H9 (cell line): ENCODE measurements at regions not wholly inside any gene's neighbourhood (a gene's known extent, or its start where the extent isn't known, plus 50 kb on each side); places are given as distances from the start of the nearest gene placed in this dataset.

Experiments used
- DNase-seq: peaks from one replicate; pipeline ENCODE4 v3.0.0-alpha.2; 2017
- H2AFZ ChIP-seq: one replicate; pipeline ENCODE4 v1.6.1; 2013; ENCODE audit warnings: mild to moderate bottlenecking, low read length, control low read depth, moderate library complexity
- H2AK5ac ChIP-seq: 2 replicates; pipeline ENCODE4 v1.6.1; 2013; ENCODE audit warnings: low read length, control low read depth, mixed read lengths; ENCODE audit not compliant: insufficient read length
- H2BK120ac ChIP-seq: one replicate; pipeline ENCODE4 v1.6.1; 2013; ENCODE audit warnings: low read depth, mild to moderate bottlenecking, low read length, control low read depth, inconsistent platforms; ENCODE audit not compliant: poor library complexity, severe bottlenecking
- H2BK12ac ChIP-seq: 2 replicates; pipeline ENCODE4 v1.6.1; 2013; ENCODE audit warnings: low read length, control low read depth, mixed read lengths, low read depth; ENCODE audit not compliant: insufficient read length
- H2BK15ac ChIP-seq: 2 replicates; pipeline ENCODE4 v1.6.1; 2013; ENCODE audit warnings: low read depth, low read length, control low read depth
- H2BK20ac ChIP-seq: one replicate; pipeline ENCODE4 v1.6.1; 2013; ENCODE audit warnings: low read depth, mild to moderate bottlenecking, low read length, control low read depth, inconsistent platforms; ENCODE audit not compliant: poor library complexity, severe bottlenecking
- H2BK5ac ChIP-seq: 2 replicates; pipeline ENCODE4 v1.6.1; 2013; ENCODE audit warnings: low read length, control low read depth, mixed read lengths; ENCODE audit not compliant: insufficient read length
- H3K14ac ChIP-seq: 2 replicates; pipeline ENCODE4 v1.6.1; 2013; ENCODE audit warnings: low read length, control low read depth; ENCODE audit not compliant: insufficient read depth
- H3K18ac ChIP-seq: 2 replicates; pipeline ENCODE4 v1.6.1; 2013; ENCODE audit warnings: low read depth, mild to moderate bottlenecking, mixed read lengths, low read length, control low read depth; ENCODE audit not compliant: insufficient read length
- H3K23ac ChIP-seq: 2 replicates; pipeline ENCODE4 v1.6.1; 2013; ENCODE audit warnings: low read length, control low read depth, mixed read lengths, low read depth; ENCODE audit not compliant: insufficient read length
- H3K23me2 ChIP-seq: 2 replicates; pipeline ENCODE4 v1.6.1; 2013; ENCODE audit warnings: low read depth, mild to moderate bottlenecking, mixed read lengths, low read length, control low read depth; ENCODE audit not compliant: insufficient read length, poor library complexity, severe bottlenecking
- H3K27ac ChIP-seq: 2 replicates; pipeline ENCODE4 v1.5.1; 2013; ENCODE audit warnings: low read length, control low read depth, mixed read lengths, low read depth; ENCODE audit not compliant: insufficient read length
- H3K27me3 ChIP-seq: 2 replicates; pipeline ENCODE4 v1.6.1; 2013; ENCODE audit warnings: low read length, control low read depth, inconsistent platforms; ENCODE audit not compliant: insufficient read depth
- H3K4ac ChIP-seq: 2 replicates; pipeline ENCODE4 v1.6.1; 2013; ENCODE audit warnings: low read depth, mild to moderate bottlenecking, control low read depth, inconsistent platforms, low read length, moderate library complexity
- H3K4me1 ChIP-seq: 2 replicates; pipeline ENCODE4 v1.6.1; 2013; ENCODE audit warnings: low read length, control low read depth, inconsistent platforms; ENCODE audit not compliant: insufficient read depth
- H3K4me2 ChIP-seq: 2 replicates; pipeline ENCODE4 v1.6.1; 2013; ENCODE audit warnings: low read length, control low read depth, mixed read lengths; ENCODE audit not compliant: insufficient read length, insufficient read depth
- H3K56ac ChIP-seq: 2 replicates; pipeline ENCODE4 v1.6.1; 2013; ENCODE audit warnings: low read depth, mild to moderate bottlenecking, mixed read lengths, low read length, control low read depth; ENCODE audit not compliant: insufficient read length
- H3K79me1 ChIP-seq: 2 replicates; pipeline ENCODE4 v1.6.1; 2013; ENCODE audit warnings: low read depth, mild to moderate bottlenecking, moderate library complexity, low read length, control low read depth, inconsistent platforms; ENCODE audit not compliant: insufficient read depth, poor library complexity, severe bottlenecking
- H3K79me2 ChIP-seq: 2 replicates; pipeline ENCODE4 v1.6.1; 2013; ENCODE audit warnings: low read length, control low read depth, inconsistent platforms; ENCODE audit not compliant: insufficient read depth
- H3K9ac ChIP-seq: 2 replicates; pipeline ENCODE4 v1.6.1; 2013; ENCODE audit warnings: low read length, control low read depth, mixed read lengths; ENCODE audit not compliant: insufficient read length; ENCODE audit errors: extremely low read depth
- H3K9me3 ChIP-seq: one replicate; pipeline ENCODE4 v1.6.1; 2013; ENCODE audit warnings: low read depth, low read length, inconsistent platforms; ENCODE audit not compliant: control insufficient read depth
- H3T11ph ChIP-seq: one replicate; pipeline ENCODE4 v1.6.1; 2013; ENCODE audit warnings: mild to moderate bottlenecking, low read length, control low read depth, inconsistent platforms
- H4K20me1 ChIP-seq: one replicate; pipeline ENCODE4 v1.6.1; 2013; ENCODE audit not compliant: control insufficient read depth, insufficient read length, insufficient read depth
- H4K5ac ChIP-seq: 2 replicates; pipeline ENCODE4 v1.6.1; 2013; ENCODE audit warnings: low read depth, mild to moderate bottlenecking, mixed read lengths, low read length, control low read depth; ENCODE audit not compliant: insufficient read length
- H4K8ac ChIP-seq: replicated peaks from 2 replicates; pipeline ENCODE4 v1.6.1; 2013; ENCODE audit warnings: low read length, control low read depth, mixed read lengths, low read depth; ENCODE audit not compliant: insufficient read length
- H4K91ac ChIP-seq: 2 replicates; pipeline ENCODE4 v1.6.1; 2013; ENCODE audit warnings: low read depth, mild to moderate bottlenecking, moderate library complexity, mixed read lengths, low read length, control low read depth; ENCODE audit not compliant: insufficient read length
- H3K27ac Mint-ChIP-seq, 3 experiments: 2 replicates in 2 of 3; 3 replicates in 1 of 3; pipeline ENCODE4 v1.8.0; 2020 to 2021; ENCODE audit warnings: mixed read lengths in 3 of 3, mild to moderate bottlenecking in 1 of 3, moderate library complexity in 1 of 3
- H3K27me3 Mint-ChIP-seq: 2 replicates; pipeline ENCODE4 v1.8.0; 2021; ENCODE audit warnings: low read depth, mild to moderate bottlenecking, moderate library complexity, mixed read lengths
- H3K36me3 Mint-ChIP-seq, 3 experiments: 2 replicates in 2 of 3; 3 replicates in 1 of 3; pipeline ENCODE4 v1.8.0; 2020 to 2021; ENCODE audit warnings: low read depth in 3 of 3, mixed read lengths in 3 of 3; ENCODE audit not compliant: insufficient read depth in 1 of 3
- H3K4me1 Mint-ChIP-seq, 2 experiments: 2 replicates each; pipeline ENCODE4 v1.8.0; 2020; ENCODE audit warnings: mixed read lengths in 2 of 2
- H3K4me3 Mint-ChIP-seq, 2 experiments: 2 replicates in 1 of 2; 3 replicates in 1 of 2; pipeline ENCODE4 v1.8.0; 2020 to 2021; ENCODE audit warnings: mild to moderate bottlenecking in 2 of 2, mixed read lengths in 2 of 2, moderate library complexity in 1 of 2
- H3K9me3 Mint-ChIP-seq, 2 experiments: 2 replicates in 1 of 2; 3 replicates in 1 of 2; pipeline ENCODE4 v1.8.0; 2020; ENCODE audit warnings: mild to moderate bottlenecking in 2 of 2, mixed read lengths in 2 of 2, moderate library complexity in 1 of 2
- WGBS: extraction: QIAGEN DNeasy Blood & Tissue Kit; methylation state at CpG from one replicate; pipeline ENCODE4 v1.1.7; 2013; ENCODE audit warnings: missing lambda C conversion rate, low lambda C conversion rate, mixed read lengths; ENCODE audit not compliant: insufficient read length; ENCODE audit errors: extremely low coverage; 5-methylcytosine and 5-hydroxymethylcytosine counted together
- TF ChIP-seq, protein P1 (sequence below): fragments of 200-600 bp; sonication (generic); conservative IDR thresholded peaks from 3 replicates; pipeline ENCODE4 v1.8.0; 2021; ENCODE audit warnings: antibody characterized with exemption, mild to moderate bottlenecking

DNA sequence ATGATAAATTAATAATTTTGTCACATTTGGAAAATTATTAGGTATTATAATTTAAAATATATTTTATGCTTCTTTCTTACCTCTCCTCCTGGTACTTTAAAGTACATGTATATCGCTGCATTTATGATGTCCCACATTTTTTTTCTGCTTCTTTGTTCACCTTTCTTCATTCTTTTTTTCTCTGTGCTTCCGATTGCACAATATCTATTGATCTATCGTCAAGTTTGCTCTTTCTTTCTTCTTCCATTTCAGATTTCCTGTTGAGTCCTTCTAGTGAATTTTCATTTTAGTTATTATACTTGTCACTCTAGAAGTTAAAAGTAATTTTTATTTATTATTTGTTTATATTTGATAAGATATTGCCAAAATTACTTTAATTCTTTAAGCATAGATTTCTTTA lies 441.0 kb upstream of the HS3ST5 start:
- Histone ChIP-seq H3K79me1 (no peaks in the 10 kb centered on the region), H3T11ph (no peak overlapping the region), H3K23me2 (no peaks in the 10 kb centered on the region), H3K4ac (no peak overlapping the region), H3K14ac (no peak overlapping the region), H3K56ac (no peak overlapping the region), H2BK15ac (no peak overlapping the region), H4K20me1 (no peaks in the 10 kb centered on the region), H3K9ac (no peak overlapping the region), H4K91ac (no peak overlapping the region), H2BK120ac (no peak overlapping the region), H3K4me1 (no peaks in the 10 kb centered on the region), H2BK5ac (no peak overlapping the region), H2AFZ (no peak overlapping the region), H2BK20ac (no peak overlapping the region), H2BK12ac (no peak overlapping the region), H3K9me3 (no peaks in the 10 kb centered on the region), H2AK5ac (no peak overlapping the region), H3K27ac (no peak overlapping the region), H3K18ac (no peak overlapping the region), H4K8ac (no peak overlapping the region), H3K23ac (no peak overlapping the region), H4K5ac (no peak overlapping the region), H3K4me2 (no peak overlapping the region), H3K27me3 (no peaks in the 10 kb centered on the region), H3K79me2 (no peaks in the 10 kb centered on the region)
- DNase-seq = no peak
- no peak overlapping the region for H3K4me3 Mint-ChIP-seq
- TF ChIP-seq, protein P1, sequence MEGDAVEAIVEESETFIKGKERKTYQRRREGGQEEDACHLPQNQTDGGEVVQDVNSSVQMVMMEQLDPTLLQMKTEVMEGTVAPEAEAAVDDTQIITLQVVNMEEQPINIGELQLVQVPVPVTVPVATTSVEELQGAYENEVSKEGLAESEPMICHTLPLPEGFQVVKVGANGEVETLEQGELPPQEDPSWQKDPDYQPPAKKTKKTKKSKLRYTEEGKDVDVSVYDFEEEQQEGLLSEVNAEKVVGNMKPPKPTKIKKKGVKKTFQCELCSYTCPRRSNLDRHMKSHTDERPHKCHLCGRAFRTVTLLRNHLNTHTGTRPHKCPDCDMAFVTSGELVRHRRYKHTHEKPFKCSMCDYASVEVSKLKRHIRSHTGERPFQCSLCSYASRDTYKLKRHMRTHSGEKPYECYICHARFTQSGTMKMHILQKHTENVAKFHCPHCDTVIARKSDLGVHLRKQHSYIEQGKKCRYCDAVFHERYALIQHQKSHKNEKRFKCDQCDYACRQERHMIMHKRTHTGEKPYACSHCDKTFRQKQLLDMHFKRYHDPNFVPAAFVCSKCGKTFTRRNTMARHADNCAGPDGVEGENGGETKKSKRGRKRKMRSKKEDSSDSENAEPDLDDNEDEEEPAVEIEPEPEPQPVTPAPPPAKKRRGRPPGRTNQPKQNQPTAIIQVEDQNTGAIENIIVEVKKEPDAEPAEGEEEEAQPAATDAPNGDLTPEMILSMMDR = no peak
- H3K4me1 Mint-ChIP-seq = no peaks in the 10 kb centered on the region
- H3K9me3 Mint-ChIP-seq = peaks cover 7 to 8% of the 10 kb centered on the region in 2 experiments; a peak in 3 of 5 replicates
- no peaks in the 10 kb centered on the region for H3K27me3 Mint-ChIP-seq
- H3K27ac Mint-ChIP-seq = no peak overlapping the region
- H3K36me3 Mint-ChIP-seq = peaks cover 1 to 5% (median 2%) of the 10 kb centered on the region in 3 experiments; a peak in 3 of 7 replicates
- no CpG with 5 or more reads among the region's 3 CpGs for WGBS
